T follicular helper cell (primary cell): ENCODE measurements at regions not wholly inside any gene's neighbourhood (a gene's known extent, or its start where the extent isn't known, plus 50 kb on each side); places are given as distances from the start of the nearest gene placed in this dataset.
"Not testable (repeated sequence)": the region's sequence is repeated elsewhere in the genome, so short reads cannot be mapped to it uniquely, and the experiment has no call there.

ENCODE experiments used
- DNase-seq: peaks from one replicate; pipeline ENCODE4 v3.0.0-alpha.2; 2020; ENCODE audit warnings: low read depth

- not testable (repeated sequence) for DNase-seq
Measured at GRCh38 chr9:71508141-71508540, 260.2 kb downstream of the CEMIP2 start.

GRCh38 chr9:71506821-71507220 lies 261.5 kb downstream of the CEMIP2 start:
- no peak for DNase-seq

GRCh38 chr9:71504636-71505035 lies 263.7 kb downstream of the CEMIP2 start:
- no peak for DNase-seq

- no peak for DNase-seq
Measured at GRCh38 chr9:71498691-71499090, 269.6 kb downstream of the CEMIP2 start.

GRCh38 chr9:71490810-71491209 lies 277.5 kb downstream of the CEMIP2 start:
- no peak for DNase-seq

GRCh38 chr9:71487061-71487460 lies 281.3 kb downstream of the CEMIP2 start:
- DNase-seq = no peak

- DNase-seq = no peak
Measured at GRCh38 chr9:71485326-71485725, 283.0 kb downstream of the CEMIP2 start.

GRCh38 chr9:71483436-71483835 lies 284.9 kb downstream of the CEMIP2 start:
- no peak for DNase-seq

GRCh38 chr9:71479621-71480020 lies 288.7 kb downstream of the CEMIP2 start:
- no peak for DNase-seq

GRCh38 chr9:71472400-71472799 lies 295.9 kb downstream of the CEMIP2 start:
- DNase-seq = no peak

GRCh38 chr9:71465392-71465791 lies 302.9 kb downstream of the CEMIP2 start:
- no peak for DNase-seq

- no peak for DNase-seq
Measured at GRCh38 chr9:71459082-71459481, 309.2 kb downstream of the CEMIP2 start.

- DNase-seq = no peak
Measured at GRCh38 chr9:71446473-71447411, 321.6 kb downstream of the CEMIP2 start.

- DNase-seq = no peak
Measured at GRCh38 chr9:71446106-71446472, 322.2 kb downstream of the CEMIP2 start.

GRCh38 chr9:71442937-71443336 lies 321.5 kb upstream of the TRPM3 start:
- no peak for DNase-seq

GRCh38 chr9:71441266-71441665 lies 319.8 kb upstream of the TRPM3 start:
- DNase-seq = no peak

GRCh38 chr9:71431931-71432330 lies 310.5 kb upstream of the TRPM3 start:
- DNase-seq = no peak

- not testable (repeated sequence) for DNase-seq
Measured at GRCh38 chr9:71407341-71407740, 285.9 kb upstream of the TRPM3 start.

GRCh38 chr9:71403106-71403505 lies 281.7 kb upstream of the TRPM3 start:
- DNase-seq = no peak

GRCh38 chr9:71393005-71393404 lies 271.6 kb upstream of the TRPM3 start:
- DNase-seq = no peak

- DNase-seq = no peak
Measured at GRCh38 chr9:71384343-71384742, 262.9 kb upstream of the TRPM3 start.

- no peak for DNase-seq
Measured at GRCh38 chr9:71383308-71383940, 262.0 kb upstream of the TRPM3 start.

- no peak for DNase-seq
Measured at GRCh38 chr9:71368157-71368556, 246.7 kb upstream of the TRPM3 start.
